NK-92 treated with Interleukin-12 subunit alpha and Interleukin-12 subunit beta, amount 100 ng/mL, for 24 hours (cell line): ENCODE measurements at regions not wholly inside any gene's neighbourhood (a gene's known extent, or its start where the extent isn't known, plus 50 kb on each side); places are given as distances from the start of the nearest gene placed in this dataset.

Experiments used
- DNase-seq: peaks from one replicate; lab custom pipeline; 2025; lab: John Stamatoyannopoulos, UW

- DNase-seq = no peak
These were observed 372.5 kb upstream of the C1orf174 start for GRCh38 chr1:4272568-4272967.

- no peak for DNase-seq
These were observed 373.2 kb upstream of the C1orf174 start for GRCh38 chr1:4273243-4273642.

GRCh38 chr1:4273747-4274146 lies 373.7 kb upstream of the C1orf174 start:
- no peak for DNase-seq

GRCh38 chr1:4275083-4275482 lies 375.0 kb upstream of the C1orf174 start:
- no peak for DNase-seq

- DNase-seq = no peak
These were observed 376.2 kb upstream of the C1orf174 start for GRCh38 chr1:4276238-4276637.

GRCh38 chr1:4277598-4277997 lies 376.8 kb upstream of the AJAP1 start:
- no peak for DNase-seq

- DNase-seq = no peak
These were observed 369.4 kb upstream of the AJAP1 start for GRCh38 chr1:4284976-4285375.

- no peak for DNase-seq
These were observed 361.5 kb upstream of the AJAP1 start for GRCh38 chr1:4292861-4293260.

GRCh38 chr1:4298361-4299083 lies 355.9 kb upstream of the AJAP1 start:
- DNase-seq = no peak

GRCh38 chr1:4301007-4301406 lies 353.4 kb upstream of the AJAP1 start:
- no peak for DNase-seq

- no peak for DNase-seq
These were observed 351.1 kb upstream of the AJAP1 start for GRCh38 chr1:4303303-4303702.

- no peak for DNase-seq
These were observed 348.7 kb upstream of the AJAP1 start for GRCh38 chr1:4305526-4306301.

- DNase-seq = no peak
These were observed 347.6 kb upstream of the AJAP1 start for GRCh38 chr1:4306559-4307467.

GRCh38 chr1:4307468-4307845 lies 347.0 kb upstream of the AJAP1 start:
- DNase-seq = no peak

GRCh38 chr1:4307911-4308545 lies 346.4 kb upstream of the AJAP1 start:
- DNase-seq = no peak

GRCh38 chr1:4308806-4309205 lies 345.6 kb upstream of the AJAP1 start:
- DNase-seq = no peak

GRCh38 chr1:4309676-4310320 lies 344.6 kb upstream of the AJAP1 start:
- no peak for DNase-seq

GRCh38 chr1:4310396-4310923 lies 343.9 kb upstream of the AJAP1 start:
- DNase-seq = no peak

- no peak for DNase-seq
These were observed 342.4 kb upstream of the AJAP1 start for GRCh38 chr1:4312024-4312423.

GRCh38 chr1:4315202-4315601 lies 339.2 kb upstream of the AJAP1 start:
- DNase-seq = no peak

- DNase-seq = no peak
These were observed 337.2 kb upstream of the AJAP1 start for GRCh38 chr1:4317207-4317606.
